GM23338 (cell line): ENCODE measurements at regions not wholly inside any gene's neighbourhood (a gene's known extent, or its start where the extent isn't known, plus 50 kb on each side); places are given as distances from the start of the nearest gene placed in this dataset.
A peak's percentile ranks its signal among the peaks of the same experiment; 100 is the strongest.

Source experiments
- ATAC-seq: fragments of 200-7000 bp; cut with Tn5 transposase; 3 replicates; pipeline ENCODE4 v1.9.1; 2020
- DNase-seq: peaks from one replicate; pipeline ENCODE4 v3.0.0-alpha.2; 2015; ENCODE audit warnings: low spot score
- H2AFZ ChIP-seq: fragments of 200-600 bp; sonication (generic); 2 replicates; pipeline ENCODE4 v1.8.0; 2016; ENCODE audit warnings: antibody characterized with exemption, mild to moderate bottlenecking, moderate library complexity
- H3F3A ChIP-seq: fragments of 200-600 bp; sonication (generic); replicated peaks from 2 replicates; pipeline ENCODE4 v1.8.0; 2017; ENCODE audit warnings: antibody characterized with exemption, mixed run types, low read depth
- H3K27ac ChIP-seq: fragments of 200-600 bp; sonication (generic); 2 replicates; pipeline ENCODE4 v1.6.1; 2016; ENCODE audit warnings: low read depth
- H3K27me3 ChIP-seq: fragments of 200-600 bp; sonication (generic); 2 replicates; pipeline ENCODE4 v1.8.0; 2016; ENCODE audit warnings: mild to moderate bottlenecking, mixed run types, moderate library complexity; ENCODE audit not compliant: insufficient read depth
- H3K36me3 ChIP-seq: fragments of 200-600 bp; sonication (generic); 2 replicates; pipeline ENCODE4 v1.8.0; 2016; ENCODE audit warnings: mild to moderate bottlenecking; ENCODE audit not compliant: insufficient read depth
- H3K4me1 ChIP-seq: fragments of 200-600 bp; sonication (generic); 2 replicates; pipeline ENCODE4 v1.8.0; 2016; ENCODE audit warnings: mild to moderate bottlenecking, moderate library complexity; ENCODE audit not compliant: insufficient read depth
- H3K4me2 ChIP-seq: fragments of 200-600 bp; sonication (generic); 2 replicates; pipeline ENCODE4 v1.7.1; 2017; ENCODE audit warnings: mixed run types
- H3K4me3 ChIP-seq: fragments of 200-600 bp; sonication (generic); 2 replicates; pipeline ENCODE4 v1.6.1; 2016; ENCODE audit warnings: mixed run types
- H3K79me2 ChIP-seq: fragments of 200-600 bp; sonication (generic); replicated peaks from 2 replicates; pipeline ENCODE4 v1.8.0; 2017; ENCODE audit warnings: mild to moderate bottlenecking; ENCODE audit not compliant: insufficient read depth
- H3K9me2 ChIP-seq: fragments of 200-600 bp; sonication (generic); 2 replicates; pipeline ENCODE4 v1.8.0; 2017; ENCODE audit not compliant: insufficient read depth
- H4K20me1 ChIP-seq: fragments of 200-600 bp; sonication (generic); replicated peaks from 2 replicates; pipeline ENCODE4 v1.8.0; 2017; ENCODE audit warnings: mild to moderate bottlenecking; ENCODE audit not compliant: insufficient read depth
- H3K27ac Mint-ChIP-seq: 2 replicates; pipeline ENCODE4 v1.8.0; 2020; ENCODE audit warnings: inconsistent platforms, mild to moderate bottlenecking, moderate library complexity, mixed read lengths
- H3K27me3 Mint-ChIP-seq: 3 replicates; pipeline ENCODE4 v1.8.0; 2022; ENCODE audit warnings: low read depth, mild to moderate bottlenecking, moderate library complexity, mixed read lengths, inconsistent platforms; ENCODE audit not compliant: insufficient read depth, poor library complexity
- H3K36me3 Mint-ChIP-seq: 3 replicates; pipeline ENCODE4 v1.8.0; 2021; ENCODE audit warnings: low read depth, mild to moderate bottlenecking, inconsistent platforms, moderate library complexity, mixed read lengths
- H3K4me1 Mint-ChIP-seq: 3 replicates; pipeline ENCODE4 v1.8.0; 2020; ENCODE audit warnings: mild to moderate bottlenecking, inconsistent platforms, mixed read lengths
- H3K4me3 Mint-ChIP-seq: 3 replicates; pipeline ENCODE4 v1.8.0; 2021; ENCODE audit warnings: moderate library complexity, mild to moderate bottlenecking, inconsistent platforms, mixed read lengths
- H3K9me3 Mint-ChIP-seq: 3 replicates; pipeline ENCODE4 v1.8.0; 2020; ENCODE audit warnings: moderate library complexity, mild to moderate bottlenecking, inconsistent platforms, mixed read lengths
- CREB1 ChIP-seq: fragments of 250-450 bp; sonication (Bioruptor Pico); IDR thresholded peaks from 2 replicates; pipeline ENCODE4 v1.5.0; 2020; ENCODE audit warnings: low read depth, mild to moderate bottlenecking, moderate library complexity
- CTCF ChIP-seq, 2 experiments: fragments of 200-600 bp in 1 of 2; sonication (generic) in 1 of 2; conservative IDR thresholded peaks; 2 replicates each; pipeline versions ENCODE4 v1.5.1 to v1.6.1; 2016 to 2017; ENCODE audit warnings: antibody characterized with exemption in 2 of 2, low read depth in 2 of 2, mild to moderate bottlenecking in 2 of 2, moderate library complexity in 1 of 2
- ETS1 ChIP-seq: IDR thresholded peaks from 2 replicates; pipeline ENCODE4 v1.6.1; 2016; ENCODE audit warnings: antibody characterized with exemption
- EZH2 ChIP-seq: fragments of 200-600 bp; sonication (generic); IDR thresholded peaks from one replicate; pipeline ENCODE4 v1.8.0; 2017; ENCODE audit warnings: antibody characterized with exemption, mild to moderate bottlenecking, low read depth; ENCODE audit not compliant: unreplicated experiment
- EZH2phosphoT487 ChIP-seq: fragments of 200-600 bp; sonication (generic); IDR thresholded peaks from one replicate; pipeline ENCODE4 v1.8.1; 2018; ENCODE audit warnings: antibody characterized with exemption; ENCODE audit not compliant: unreplicated experiment
- JUNB ChIP-seq: IDR thresholded peaks from one replicate; pipeline ENCODE4 v1.6.1; 2016; ENCODE audit warnings: antibody characterized with exemption; ENCODE audit not compliant: unreplicated experiment
- REST ChIP-seq: IDR thresholded peaks from one replicate; pipeline ENCODE4 v1.6.1; 2018; ENCODE audit warnings: antibody characterized with exemption; ENCODE audit not compliant: unreplicated experiment
- ZNF114 ChIP-seq: fragments of 250-450 bp; sonication (Bioruptor Pico); IDR thresholded peaks from 2 replicates; pipeline ENCODE4 v1.5.0; 2020; ENCODE audit warnings: mild to moderate bottlenecking, moderate library complexity
- ZNF331 ChIP-seq: fragments of 250-450 bp; sonication (Bioruptor Pico); IDR thresholded peaks from 2 replicates; pipeline ENCODE4 v1.5.0; 2020; ENCODE audit warnings: low read depth, mild to moderate bottlenecking, moderate library complexity

- no peak for TF ChIP-seq CREB1
These were observed 83.3 kb upstream of the DUSP22 start (continued) for GRCh38 chr6:208938-209337.

GRCh38 chr6:209432-210103, 82.7 kb upstream of the DUSP22 start:
- Histone ChIP-seq H3K4me2 (no peak overlapping the region), H3F3A (no peaks in the 10 kb centered on the region), H3K4me1 (no peaks in the 10 kb centered on the region), H4K20me1 (no peaks in the 10 kb centered on the region), H3K9me2 (no peaks in the 10 kb centered on the region; the same call in 1 of the 2 replicates), H3K79me2 (no peaks in the 10 kb centered on the region), H2AFZ (peak overlapping the region; percentile 80), H3K36me3 (no peaks in the 10 kb centered on the region), H3K27me3 (no peaks in the 10 kb centered on the region), H3K4me3 (no peak overlapping the region), H3K27ac (no peak overlapping the region)
- H3K9me3 Mint-ChIP-seq, result peaks cover 23% of the 10 kb centered on the region
- peaks cover 13% of the 10 kb centered on the region for H3K27me3 Mint-ChIP-seq
- H3K36me3 Mint-ChIP-seq, result peaks cover 15% of the 10 kb centered on the region
- DNase-seq (no peak), ATAC-seq (peak; percentile 41; the same call in 2 of the 3 replicates)
- no peak overlapping the region for H3K4me3 Mint-ChIP-seq
- peak overlapping the region; percentile 64; the same call in 1 of the 2 replicates for H3K27ac Mint-ChIP-seq
- TF ChIP-seq ETS1, result no peak
- no peak for TF ChIP-seq CTCF (conservative IDR thresholded peaks at IDR 0.05; ENCODE audit: low read depth in 2 of 2)
- TF ChIP-seq EZH2, result no peak
- TF ChIP-seq ZNF114, result no peak
- no peak for TF ChIP-seq CREB1
- no peak for TF ChIP-seq ZNF331 (CRISPR knock-in tag)
- no peak for TF ChIP-seq REST
- TF ChIP-seq JUNB, result no peak
- TF ChIP-seq EZH2phosphoT487, result no peak
- peaks cover 12% of the 10 kb centered on the region; the same call in 2 of the 3 replicates for H3K4me1 Mint-ChIP-seq
